DMS114 treated with DMSO at 0.1 percent for 48 hours (cell line): ENCODE measurements at regions not wholly inside any gene's neighbourhood (a gene's known extent, or its start where the extent isn't known, plus 50 kb on each side); places are given as distances from the start of the nearest gene placed in this dataset.

ENCODE experiments used
- DNase-seq: peaks from one replicate; lab custom pipeline; 2025; ENCODE audit not compliant: unreplicated experiment; lab: John Stamatoyannopoulos, UW

DNA sequence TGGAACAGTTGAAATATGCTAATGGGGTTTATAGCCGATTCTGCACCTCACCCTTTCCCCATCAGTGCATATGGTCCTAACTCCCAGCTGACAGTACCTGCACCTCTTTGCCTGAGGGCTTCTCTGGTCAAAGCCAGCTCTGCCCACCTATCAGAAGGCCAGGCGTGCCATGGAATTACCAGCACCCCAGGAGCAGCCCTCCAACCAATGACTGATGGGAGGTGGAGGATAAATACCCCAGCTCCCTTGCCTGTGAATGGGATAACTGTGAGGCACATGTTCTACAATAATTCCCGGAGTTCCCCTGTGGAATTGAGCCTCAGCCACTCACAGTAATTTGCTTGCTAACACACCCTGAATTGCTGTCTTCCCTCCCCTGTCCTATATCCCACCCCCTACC is 572.0 kb downstream of the BCOR start:
- DNase-seq: no peak

DNA sequence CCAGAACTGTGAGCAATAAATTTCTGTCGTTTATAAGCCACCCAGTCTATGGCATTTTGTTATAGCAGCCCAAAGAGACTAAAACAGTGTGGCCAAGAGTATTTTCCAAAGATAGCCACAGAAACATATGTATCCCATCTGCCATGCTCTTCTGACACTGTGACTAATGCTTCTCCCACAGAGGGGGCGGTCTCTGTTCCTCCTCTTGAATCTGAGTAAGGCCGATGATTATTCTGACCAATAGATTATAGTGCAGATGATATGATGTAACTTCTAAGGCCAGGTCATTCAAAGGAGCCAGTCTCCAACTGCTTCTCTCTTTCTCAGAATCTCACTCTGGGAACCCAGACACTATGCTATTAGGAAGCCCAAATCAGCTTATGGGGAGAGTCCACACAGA is 570.7 kb downstream of the BCOR start:
- DNase-seq: no peak

DNA sequence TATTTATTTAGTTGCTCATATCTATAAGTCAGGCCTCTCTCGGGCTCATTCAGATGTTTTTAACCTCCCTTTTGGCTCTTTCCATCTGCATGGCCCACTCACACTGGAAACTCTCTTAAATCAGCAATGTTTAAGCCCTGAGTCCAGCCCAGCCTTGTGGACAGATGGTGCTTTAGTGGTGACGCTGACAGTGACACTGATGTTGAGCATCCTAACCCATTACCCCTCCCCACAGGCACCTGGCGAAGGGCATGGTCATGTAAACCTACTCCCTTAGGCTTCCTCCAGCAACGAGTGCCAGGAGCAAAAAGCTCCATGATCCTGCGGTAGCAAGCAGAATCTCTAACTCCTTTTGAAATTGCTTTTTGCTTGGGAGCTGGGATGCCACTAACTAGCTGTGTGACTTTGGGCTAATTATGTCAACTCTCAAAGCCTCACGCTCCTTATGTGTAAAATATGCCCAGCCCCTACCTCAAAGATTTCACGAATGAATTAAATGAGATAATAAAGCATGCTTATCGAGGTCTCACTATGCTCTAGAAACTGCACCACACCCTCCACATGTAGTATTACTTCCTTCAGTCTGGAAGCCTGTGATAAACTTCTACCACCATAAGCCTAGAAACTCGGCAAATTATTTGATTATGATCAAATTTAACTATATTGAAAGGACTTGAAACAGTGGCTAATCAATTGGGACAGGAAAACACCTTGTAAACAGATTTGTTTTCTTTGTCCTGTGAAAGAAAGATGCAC is 569.4 kb downstream of the BCOR start:
- DNase-seq: no peak

DNA sequence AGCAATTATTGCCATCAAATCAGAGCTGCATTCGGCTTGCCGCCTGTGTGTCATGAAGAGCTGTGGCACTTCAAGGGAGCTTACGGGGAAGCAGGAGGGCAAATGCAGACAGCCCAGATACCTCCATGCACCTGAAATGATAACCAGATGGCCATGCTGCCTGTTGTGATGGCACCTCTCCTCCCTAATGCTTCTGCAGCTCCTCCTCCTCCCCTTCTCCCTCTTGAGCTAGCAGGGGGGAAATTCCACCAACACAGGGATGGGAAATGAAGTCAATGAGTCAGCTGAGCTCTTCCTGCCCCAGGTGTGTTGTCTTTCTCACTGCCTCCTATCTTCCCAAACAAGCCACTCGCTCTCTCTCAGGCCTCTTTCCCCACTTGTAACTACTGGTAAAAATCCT is 565.0 kb downstream of the BCOR start:
- DNase-seq: no peak

DNA sequence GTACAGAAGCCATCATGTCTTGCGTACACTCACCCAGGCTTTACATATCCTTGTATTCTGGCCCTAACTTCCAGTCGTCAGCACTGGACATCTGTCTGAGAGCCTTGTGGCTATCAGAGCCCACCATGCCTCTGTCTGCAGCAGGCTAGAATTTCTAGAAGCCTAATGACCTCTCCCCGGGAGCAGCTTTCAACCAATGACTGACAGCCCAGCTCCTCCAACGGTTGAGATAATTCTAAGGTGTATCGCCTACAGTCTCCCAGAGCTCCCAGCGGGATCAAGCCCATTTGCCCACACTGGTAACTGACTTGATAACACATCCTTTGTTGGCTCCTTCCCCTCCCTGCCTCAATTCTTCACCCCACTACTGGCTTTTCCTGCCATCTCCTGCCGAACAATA is 562.8 kb downstream of the BCOR start:
- no peak for DNase-seq

DNA sequence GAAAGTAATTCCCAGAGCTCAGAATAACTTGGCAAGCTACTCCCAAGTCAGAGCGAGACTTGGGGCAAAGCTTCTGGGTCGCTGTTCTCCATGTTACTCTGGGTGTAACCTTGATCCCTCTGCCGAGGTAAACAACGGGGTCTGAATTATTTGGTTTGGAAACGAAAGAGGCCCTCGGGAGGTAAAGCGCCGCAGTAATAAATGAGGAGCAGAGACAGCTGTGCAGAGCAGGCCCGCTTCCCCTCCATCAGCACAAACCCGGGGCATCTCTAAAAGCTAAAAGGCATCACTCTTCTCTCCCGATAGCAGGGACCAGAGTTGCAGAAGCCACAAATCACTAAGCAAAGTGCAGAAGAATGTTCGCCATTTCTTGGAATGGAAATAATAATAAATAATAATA is 561.5 kb downstream of the BCOR start:
- no peak for DNase-seq

DNA sequence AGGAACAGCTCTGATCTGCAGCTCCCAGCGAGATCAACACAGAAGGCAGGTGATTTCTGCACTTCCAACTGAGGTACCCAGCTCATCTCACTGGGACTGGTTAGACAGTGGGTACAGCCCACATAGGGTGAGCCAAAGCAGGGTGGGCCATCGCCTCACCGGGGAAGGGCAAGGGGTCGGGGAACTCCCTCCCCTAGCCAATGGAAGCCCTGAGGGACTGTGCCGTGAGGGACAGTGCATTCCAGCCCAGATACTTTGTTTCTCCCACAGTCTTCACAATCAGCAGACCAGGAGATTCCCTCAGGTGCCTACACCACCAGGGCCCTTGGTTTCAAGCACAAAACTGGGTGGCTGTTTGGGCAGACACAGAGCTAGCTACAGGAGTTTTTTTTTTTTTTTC is 555.9 kb downstream of the BCOR start:
- no peak for DNase-seq

DNA sequence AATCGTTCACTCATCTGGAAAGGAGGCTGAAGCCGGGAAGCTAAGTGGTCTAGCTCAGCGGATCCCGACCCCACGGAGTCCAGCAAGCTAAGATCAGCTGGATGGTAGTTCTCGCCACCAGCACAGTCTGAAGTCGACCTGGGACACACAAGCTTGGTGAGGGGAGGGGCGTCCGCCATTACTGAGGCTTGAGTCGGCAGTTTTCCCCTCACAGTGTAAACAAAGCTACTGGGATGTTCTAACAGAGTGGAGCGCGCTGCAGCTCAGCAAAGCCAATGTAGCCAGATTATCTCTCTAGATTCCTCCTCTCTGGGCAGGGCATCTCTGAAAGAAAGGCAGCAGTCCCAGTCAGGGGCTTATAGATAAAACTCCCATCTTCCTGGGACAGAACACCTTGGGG is 555.4 kb downstream of the BCOR start:
- DNase-seq: no peak

DNA sequence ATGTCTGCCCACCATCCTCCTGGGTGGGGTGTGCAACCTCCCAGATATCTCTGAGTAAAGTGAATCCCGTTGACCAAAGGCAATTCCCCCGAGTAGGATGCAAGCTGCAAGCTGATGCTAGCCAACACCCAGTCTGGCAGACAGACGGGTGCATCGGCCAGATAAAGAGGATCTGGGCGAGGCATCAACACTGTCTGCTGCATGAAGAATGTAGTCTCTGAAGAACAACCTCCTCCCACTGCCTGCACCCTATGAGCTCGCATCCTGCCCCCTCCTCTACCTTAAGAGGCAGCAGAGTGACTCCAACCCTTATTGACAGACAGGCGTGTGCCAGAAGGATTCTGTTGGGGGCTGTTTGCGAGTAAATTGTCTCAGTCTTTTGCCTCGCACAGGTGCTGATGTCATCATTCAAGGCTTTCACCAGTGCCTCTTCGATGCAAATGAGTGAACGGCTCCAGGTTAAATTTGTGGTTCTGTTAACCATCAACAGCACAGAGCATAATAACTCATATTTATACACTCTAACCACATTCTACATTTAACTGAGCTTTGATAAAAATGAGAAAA is 546.9 kb downstream of the BCOR start:
- no peak for DNase-seq

DNA sequence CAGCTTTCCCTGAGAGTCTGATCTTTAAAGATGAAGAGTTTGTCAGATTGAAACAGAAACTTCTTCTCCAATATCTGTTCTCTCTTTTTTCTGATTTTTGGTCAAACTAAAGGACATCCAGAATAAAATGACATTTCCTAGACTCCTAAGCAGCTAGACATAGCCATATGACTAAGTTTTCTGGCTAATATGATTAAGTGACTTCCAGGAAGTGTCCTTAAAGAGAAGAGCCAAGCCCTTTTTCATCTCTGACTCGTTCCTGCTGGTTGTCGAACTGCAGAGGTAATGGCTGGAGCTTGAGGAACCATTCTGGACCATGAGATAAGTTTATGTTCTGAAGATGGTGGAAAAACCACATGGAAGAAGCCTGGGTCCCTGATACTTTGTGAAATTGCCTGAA is 546.0 kb downstream of the BCOR start:
- no peak for DNase-seq

DNA sequence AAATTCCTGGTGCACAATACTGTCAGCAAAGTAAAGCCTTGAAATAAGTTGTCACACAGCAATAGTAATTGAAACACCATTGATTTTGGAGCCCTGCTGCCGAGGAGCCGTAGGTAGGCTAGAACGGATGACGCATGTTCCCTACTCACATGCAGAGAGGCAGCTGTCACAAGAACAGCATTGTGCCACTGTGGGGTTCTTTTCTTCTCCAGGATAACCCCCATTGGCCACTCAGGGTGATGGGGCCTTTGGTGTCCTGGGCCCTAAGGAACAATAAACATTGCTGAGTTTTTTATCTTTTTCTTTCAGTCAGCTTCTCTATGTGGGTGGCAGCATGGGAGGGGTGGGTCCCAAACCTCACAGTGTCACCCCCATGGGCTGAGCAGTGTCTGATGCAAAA is 542.3 kb downstream of the BCOR start:
- no peak for DNase-seq

DNA sequence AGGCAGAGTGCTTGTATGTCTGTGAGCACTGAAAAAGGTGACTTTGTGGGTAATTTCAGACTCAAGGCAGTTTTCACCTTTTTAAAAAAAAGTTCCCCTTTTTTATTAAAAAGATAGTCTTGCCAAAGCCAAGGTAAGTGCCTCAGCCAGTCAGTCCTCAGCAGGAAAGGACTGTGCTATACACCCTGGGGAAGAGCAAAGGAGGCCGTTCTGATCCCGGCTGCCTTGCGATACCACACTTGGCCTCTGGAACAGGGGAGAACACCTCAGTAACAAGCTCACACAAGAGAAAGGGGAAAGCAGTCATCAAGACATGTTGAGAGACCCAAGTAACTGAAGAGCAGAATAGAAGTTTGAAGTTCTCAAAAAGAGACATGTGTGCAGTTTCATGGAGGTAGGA is 541.7 kb downstream of the BCOR start:
- DNase-seq: no peak

DNA sequence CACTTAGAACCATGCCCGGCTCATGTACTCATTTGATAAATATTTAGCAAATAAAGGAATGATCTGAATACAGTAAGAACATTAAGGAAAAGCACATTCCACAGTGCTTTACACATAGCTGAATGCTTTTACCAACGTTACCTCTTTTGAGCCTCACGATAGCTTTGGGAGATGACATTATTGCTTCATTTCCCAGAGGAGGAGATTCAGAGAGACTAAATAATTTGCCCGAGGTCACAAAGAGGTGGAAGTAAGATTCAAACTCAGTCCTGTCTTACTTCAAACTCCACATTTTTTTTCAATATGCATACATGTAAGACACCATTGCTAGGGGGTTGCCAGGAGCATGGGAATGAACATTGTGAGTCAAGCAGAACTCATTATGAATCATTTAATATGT is 538.5 kb downstream of the BCOR start:
- no peak for DNase-seq

DNA sequence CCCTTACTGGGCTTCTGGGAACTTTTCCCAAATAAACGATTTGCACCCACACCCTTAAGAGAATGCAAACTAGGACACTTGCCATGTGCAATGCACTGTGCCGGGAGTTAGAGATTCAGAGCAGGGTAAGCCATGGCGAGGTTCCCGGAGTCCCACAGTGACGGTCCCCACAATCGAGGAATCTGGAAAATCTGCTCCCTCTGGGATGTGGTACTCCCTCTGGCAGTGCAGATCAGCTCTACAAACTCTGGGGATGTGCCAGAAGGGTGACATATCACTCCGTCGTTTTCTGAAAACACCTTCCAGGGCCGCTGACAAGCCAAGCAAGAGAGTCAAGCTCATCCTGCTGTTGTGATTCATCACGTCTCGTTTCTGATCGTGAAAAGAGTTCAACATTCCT is 537.5 kb downstream of the BCOR start:
- no peak for DNase-seq

DNA sequence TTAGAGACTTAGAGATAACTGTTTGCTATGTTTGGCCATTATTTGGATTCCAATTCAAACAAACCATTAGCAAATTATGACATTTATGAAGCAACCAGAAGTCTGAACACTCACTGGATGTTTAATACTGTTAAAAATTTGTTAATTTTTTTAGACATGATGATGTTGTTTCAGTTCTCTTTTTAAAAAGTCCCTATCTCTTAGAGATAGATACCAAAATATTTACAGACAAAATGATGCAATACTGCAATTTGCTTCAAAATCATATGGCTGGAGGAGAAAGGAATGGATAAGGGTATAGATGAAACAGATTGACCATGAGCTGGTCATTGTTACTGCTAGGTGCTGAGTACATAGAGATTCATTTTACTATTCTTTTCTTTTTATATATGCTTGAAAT is 534.6 kb downstream of the BCOR start:
- DNase-seq: no peak

DNA sequence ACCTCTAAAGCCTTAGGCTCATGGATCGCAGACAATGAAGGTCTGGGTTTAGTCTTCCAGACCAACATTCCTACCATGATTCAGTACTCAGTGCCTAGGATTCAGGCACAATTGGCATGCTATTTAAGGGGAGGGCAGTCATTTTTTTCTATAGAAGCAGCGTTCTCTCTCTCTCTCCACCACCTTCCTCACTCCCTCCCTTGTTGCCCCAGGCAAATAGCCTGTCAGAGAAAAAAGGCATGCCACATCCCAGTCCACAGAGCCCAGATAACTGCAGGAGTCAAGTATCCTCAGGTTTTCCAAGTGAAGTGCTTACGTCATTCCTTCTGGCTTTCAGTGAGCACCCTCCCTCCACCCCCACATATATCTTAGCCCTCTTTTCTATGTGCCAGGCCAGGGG is 533.0 kb downstream of the BCOR start:
- no peak for DNase-seq

DNA sequence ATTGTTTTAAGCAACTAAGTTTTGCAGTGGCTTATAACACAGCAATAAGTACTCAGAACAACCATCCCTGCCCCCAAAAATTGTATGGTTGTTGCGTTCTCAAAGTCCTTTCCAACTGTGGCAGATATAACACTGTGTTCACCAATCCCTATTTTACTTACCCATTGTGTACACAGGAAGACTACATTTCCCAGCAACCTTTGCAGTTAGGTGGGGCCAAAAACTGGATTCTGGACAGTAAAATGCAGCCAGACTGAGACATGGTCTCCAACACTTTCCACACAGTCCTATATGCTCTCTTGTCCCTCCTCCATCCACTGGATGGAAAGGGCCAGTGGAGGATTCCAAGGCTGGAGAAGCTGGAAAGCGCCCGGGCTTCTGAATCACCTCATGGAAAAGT is 523.6 kb downstream of the BCOR start:
- no peak for DNase-seq

DNA sequence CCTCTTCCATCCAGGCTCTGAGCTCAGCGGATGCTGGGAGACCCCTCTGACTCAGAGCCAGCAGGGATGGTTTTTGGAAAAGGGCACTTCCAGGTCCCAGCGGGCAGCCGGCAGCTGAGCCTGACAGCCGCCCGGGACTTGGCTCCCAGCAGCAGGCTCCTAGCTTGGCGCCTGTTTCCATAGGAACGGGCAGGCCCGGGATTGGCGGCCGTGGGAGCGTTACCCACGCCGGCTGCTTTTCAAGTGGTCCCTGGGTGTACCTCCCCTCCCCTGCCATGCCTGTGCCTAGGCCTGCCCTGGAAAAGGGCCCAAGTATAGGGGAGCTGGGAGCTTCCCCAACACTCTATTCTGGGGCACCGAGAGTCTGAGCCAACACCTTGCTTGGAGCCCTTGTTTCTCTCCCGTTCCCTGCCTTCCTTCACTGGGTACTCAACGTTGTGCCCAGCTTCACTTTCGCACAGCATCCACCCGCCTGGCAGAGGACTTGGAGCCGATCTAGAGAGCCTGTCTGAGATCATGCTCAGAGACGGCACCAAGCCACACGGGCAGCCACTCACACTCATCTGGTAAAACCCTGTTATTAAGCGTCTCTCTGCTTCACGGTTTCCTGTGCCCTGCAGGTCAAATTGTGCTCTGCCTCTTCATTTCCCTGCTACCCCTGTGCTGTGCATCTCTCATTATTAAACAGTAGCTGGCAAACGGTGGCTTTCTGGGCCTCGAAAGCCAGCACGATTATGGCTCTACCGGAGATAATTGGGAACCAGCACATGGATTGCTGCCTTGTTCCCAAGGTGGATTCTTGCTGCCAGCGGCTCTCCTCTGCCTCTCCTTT is 521.5 kb downstream of the BCOR start:
- DNase-seq: no peak

DNA sequence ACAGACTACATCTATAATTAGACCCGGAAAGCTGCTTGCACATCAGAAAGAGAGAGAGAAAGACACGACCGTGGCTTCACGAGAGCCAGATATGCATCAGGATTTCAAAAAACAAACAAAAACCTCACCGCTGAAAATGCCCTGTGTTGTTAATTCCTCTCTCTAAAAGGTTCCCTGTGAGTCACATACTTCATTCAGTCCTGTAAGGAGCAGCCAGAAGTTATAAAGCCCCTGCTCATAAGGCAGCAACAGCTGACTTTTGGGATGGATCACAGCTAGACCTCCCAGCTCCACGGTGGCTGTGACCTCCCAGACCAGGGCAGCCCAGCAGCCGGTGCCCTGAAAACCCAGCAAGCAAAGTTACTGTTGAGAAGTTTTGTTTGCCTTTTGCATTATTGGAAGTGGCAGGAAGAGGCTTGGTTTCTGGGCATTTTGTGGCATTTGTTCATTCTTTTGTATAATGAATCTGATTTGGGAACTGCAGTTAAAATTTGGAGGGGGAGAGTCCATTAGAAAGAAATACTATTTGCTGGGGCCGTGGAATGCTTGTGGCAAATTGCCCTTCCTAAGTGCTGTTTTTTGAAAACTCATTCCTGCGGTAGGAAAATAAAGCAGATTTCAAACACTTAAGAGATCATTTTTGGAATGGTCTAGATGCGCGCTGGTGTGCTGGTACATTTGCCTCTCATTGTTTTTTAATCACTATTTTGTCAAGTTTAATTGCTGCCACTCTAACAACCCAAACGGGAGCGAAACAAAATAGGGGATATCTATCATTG is 520.4 kb downstream of the BCOR start:
- no peak for DNase-seq

DNA sequence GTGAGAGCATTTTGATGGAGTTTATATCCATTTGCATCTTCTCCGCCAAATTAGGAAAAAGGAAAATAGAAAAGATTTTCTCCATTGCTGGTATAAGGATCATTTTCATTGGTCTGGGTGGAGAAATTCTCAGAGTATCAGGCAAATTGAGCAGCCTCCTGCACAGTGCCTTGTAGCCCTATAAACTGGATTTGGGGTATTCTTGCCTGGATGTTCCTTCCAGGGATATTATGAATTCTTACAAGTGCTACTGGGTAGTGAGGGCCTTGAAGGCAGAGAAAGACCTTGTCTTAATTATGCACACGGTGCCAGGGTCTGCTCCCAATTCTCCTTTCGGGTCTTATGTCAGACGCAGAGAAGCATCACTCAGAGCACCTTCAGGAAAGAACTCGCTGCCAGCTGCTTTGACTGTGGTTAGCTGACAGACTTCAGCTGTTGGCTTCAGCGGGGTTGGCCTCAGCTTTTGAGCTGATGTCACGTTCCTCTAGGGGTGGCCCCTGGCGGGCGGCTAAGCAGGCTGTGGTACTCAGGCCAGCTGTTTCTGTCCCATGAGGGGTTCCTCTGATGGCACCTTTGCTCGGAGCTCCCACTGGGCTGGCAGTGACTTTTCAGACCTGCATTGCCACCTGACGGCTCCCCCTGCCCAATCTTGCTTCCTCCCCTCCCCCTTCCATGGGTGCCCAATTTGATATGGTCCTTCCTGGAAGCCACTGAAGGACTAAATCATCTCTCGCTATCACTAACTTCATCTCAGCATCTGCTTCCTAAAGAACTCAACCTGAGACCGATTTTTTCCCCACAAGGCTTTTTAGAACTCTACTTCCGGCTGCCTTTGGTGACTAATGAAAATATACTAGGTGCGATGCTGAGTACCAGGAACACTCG is 519.5 kb downstream of the BCOR start:
- DNase-seq: no peak

DNA sequence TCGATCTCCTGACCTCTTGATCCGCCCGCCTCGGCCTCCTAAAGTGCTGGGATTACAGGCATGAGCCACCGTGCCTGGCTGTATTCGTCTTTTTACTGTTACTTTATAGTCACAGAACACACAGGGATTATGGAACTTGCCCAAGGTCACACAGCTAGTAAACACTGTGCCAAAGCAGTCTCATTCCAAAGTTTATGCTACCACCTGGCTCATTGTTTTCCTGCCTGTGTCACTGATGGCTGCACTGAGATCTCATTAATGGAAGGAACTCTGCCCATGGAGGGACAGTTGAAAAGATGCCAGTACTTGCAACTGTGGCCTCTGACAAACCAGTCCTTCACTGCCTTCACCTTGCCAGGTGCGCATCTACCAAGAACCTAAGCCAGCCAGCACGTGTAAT is 517.7 kb downstream of the BCOR start:
- DNase-seq: no peak
